HCEC 1CT (cell line): ENCODE measurements at regions not wholly inside any gene's neighbourhood (a gene's known extent, or its start where the extent isn't known, plus 50 kb on each side); places are given as distances from the start of the nearest gene placed in this dataset.
A peak's percentile ranks its signal among the peaks of the same experiment; 100 is the strongest.

Experiments
- DNase-seq: peaks from one replicate; pipeline ENCODE4 v3.0.0-alpha.2; 2017

DNA sequence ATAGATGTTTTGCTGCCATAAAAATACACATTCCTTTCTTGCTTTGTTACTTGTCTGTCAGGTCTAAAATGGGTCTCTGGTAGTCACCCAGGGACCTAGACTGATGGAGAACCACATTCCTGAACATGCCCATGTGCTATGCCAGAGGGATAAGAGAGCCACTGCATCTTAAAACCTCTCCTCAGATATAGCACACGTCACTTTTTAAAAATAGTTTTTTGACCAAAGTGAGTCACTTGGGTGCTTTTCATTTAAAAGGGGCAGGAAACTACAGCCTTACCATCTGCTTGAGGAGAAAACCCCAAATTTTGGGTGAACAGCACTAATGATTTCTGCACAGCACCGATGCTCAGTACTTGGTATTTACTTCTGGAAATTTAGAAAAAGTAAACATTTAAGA lies 197.8 kb downstream of the OGFRL1 start:
- DNase-seq, result peak; percentile 65

DNA sequence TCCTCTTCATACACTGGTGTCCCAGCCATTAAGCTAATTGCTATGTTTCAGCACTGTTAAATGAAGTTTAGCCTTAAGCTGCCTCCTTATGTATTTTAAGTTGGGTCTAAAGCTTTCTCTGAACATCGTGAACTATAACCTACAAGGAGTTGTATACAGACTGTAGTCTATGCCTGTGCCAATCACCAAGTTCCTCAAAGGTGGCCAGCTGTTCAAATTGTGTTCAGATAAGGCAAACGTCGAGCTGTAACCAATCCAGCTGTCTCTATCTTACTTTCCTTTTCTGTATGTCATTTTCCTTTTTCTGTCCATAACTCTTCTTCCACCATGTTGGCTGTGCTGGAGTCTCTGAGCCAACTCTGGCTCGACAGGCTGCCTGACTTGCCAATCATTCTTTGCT lies 199.6 kb downstream of the OGFRL1 start:
- DNase-seq, result no peak

DNA sequence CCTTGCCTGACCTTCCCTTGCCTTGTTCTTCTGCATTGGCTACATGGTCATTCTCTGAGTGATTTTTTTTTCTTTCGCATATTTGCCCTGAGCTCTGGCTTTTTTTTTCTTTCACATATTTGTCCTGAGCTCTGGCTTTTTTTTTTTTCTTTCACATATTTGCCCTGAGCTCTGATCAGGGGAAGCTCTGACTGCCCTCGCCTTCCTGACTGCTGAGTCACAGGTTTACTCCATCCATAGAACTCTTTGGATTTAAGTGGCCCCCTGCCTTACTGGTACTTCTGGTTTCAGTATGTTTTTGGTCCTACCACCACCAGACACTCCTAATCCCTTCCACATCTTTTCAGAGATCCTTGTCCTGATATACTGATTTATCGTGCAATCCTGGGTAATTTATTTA lies 201.1 kb downstream of the OGFRL1 start:
- peak; percentile 93 for DNase-seq

DNA sequence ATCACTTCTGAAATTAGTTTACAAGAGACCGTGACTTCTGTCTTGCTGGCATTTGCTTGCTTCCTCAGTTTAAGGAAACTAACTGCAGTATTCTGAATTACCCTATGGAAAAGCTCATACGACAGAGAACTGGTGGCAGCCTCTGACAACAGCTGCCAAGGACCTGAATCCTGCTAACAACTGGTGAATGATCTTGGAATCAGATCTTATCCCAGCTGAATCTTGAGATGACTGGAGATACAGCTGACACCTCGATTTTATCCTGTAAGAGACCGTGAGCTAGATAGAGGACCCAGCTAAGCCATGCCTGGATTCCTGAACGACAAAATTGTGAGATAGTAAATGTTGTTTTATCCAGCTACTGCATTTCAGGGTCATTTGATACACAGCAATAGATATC lies 202.3 kb downstream of the OGFRL1 start:
- DNase-seq, result no peak

DNA sequence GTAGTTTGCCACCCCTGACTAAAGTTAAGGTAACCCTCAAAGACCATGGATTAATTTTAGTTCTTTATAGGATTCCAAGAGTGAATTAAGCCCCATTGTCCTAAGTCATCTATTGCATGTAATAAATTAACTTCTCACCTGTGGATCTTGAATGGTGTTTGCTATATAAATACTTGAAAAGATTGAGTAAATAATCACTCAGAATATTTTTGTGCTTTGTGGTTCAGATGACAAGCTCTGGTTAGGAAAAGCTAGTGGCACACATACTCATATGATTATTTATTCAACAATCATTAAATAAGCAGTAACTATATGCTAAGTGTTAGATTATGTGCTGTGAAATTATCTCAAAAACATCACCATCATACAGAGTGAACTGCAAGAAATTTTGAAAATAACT lies 203.2 kb downstream of the OGFRL1 start:
- no peak for DNase-seq

DNA sequence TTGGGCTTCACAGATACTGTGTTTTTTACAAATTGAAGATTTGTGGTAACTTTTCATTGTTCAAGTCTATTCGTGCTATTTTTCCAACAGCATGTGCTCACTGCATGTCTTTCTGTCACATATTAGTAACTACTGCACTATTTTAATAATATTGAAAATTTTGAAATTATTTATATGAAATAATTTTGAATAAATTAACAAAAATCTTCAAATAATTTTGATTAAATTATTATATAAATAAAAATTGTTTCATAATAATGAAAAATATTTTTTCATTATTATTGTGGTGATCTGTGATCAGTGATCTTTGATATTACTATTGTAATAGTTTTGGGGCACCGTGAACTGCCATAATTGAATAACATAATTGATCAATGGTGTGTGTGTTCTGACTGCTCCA lies 204.1 kb downstream of the OGFRL1 start:
- DNase-seq, result no peak

DNA sequence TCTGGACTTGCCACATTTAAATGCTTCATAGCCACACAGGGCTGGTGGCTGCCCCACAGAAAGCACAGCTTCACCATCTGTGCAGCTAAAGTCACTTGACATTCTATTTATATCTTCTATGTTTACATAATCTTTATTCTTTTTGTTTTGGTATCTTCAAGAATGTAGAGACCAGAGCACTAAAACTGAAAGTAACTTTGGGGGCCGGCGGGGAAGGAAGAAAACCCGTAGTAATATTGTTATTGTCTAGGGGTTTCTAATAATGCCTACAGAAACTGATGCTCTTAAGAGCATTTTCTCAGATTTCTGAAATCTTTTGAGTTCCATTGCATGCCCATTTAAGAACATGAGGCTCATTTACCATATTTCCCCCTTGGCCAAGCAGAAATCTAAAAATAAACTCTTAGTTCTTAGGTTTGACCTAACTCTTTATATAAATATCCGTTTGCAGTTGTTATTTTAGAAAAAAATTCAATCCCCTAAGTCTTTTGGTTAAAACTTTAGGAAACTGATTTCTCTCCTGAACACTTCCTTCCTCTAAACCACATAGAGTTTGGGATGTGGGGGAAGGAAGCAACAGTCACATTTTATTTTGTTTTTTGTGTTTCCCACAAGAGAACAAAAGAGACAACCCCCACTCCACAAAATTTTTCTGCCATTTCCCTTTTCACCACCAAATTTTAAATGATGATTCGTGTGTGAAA lies 207.6 kb downstream of the OGFRL1 start:
- peak; percentile 65 for DNase-seq

DNA sequence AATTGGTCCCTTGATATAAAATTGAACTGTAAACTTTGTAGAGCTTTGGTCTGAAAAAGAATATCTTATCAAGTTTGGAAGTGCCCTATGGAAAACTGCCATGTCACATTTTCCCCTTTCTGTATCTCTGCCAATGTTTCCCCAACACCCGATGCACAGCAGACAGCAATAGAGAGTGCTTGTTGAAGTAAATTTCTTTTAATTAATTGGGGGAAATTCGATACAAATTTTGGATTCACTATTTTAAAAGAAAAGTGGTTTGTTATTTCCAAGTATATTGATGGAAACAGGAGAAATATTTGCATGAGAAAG lies 208.1 kb downstream of the OGFRL1 start:
- no peak for DNase-seq

DNA sequence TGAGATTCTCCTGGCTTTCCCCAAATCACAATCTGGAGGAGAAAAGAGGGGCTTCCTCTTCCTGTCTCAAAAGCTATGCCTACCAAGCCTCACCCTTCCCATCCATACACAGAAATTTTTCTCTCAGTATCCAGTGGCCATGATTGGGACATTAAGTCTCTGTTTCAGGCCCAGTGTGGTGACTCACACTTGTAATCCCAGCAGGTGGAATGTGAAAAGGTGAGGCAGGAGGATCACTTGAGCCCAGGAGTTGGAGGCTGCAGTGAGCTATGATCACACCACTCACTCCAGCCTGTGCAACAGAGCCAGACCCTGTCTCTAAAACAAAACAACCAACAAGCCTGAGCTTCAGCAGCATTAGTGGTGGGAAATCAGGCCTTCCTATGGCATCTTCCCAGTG lies 210.0 kb downstream of the OGFRL1 start:
- DNase-seq, result no peak

DNA sequence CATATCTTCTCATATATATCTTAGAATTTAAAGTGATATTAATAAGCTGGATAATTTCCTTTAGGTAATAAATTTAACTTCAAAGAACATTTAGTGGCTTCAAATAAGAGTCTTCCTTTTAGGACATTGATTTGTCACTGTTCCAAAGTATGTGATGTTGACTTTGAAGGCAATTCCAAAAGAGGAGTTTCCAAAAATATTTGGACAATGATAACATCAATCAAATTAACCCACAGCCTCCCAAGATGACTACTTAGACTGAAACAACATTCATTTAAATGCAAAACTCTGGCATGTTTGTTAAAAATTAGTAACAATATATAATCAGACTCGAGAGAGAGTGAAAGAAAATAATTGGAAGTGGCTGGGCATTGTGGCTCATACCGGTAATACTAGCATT lies 211.1 kb downstream of the OGFRL1 start:
- no peak for DNase-seq

DNA sequence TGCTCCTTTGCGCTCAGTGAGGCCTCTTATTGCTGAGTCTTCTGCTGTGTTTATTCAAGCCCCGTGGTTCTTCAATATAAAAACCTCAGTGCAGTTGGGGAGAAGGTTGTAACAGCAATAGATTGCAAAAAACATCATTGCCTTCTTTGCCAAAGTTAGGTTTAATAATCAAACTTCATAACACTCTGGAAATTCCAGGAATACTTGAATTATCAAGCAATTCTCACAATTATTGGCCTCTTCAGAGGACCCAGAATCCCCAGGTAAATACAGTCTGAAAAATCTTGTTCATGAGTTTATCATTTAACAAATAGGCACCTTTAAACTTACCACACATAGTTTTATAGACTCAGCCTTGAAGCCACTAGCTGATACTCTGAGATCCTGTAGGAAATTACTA lies 213.6 kb downstream of the OGFRL1 start:
- no peak for DNase-seq

DNA sequence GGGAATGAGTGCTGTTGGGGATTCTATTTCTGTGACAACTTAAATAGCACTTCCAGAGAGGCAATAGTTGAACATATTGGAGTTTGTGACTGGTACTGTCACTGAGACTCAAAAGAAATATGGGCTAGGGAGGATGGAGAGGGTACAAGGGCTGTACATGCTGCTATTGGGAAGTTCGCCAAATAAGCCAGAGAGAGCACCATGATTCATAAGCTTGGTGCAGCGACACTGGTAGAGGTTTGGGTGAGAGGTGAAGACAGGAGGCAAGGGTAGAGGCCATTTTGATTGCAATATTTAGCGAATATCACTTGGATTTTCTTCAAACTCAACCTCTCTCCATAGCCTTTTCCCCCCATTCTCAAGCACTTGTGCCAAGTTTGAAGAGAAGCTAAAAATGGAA lies 214.3 kb downstream of the OGFRL1 start:
- DNase-seq, result no peak

DNA sequence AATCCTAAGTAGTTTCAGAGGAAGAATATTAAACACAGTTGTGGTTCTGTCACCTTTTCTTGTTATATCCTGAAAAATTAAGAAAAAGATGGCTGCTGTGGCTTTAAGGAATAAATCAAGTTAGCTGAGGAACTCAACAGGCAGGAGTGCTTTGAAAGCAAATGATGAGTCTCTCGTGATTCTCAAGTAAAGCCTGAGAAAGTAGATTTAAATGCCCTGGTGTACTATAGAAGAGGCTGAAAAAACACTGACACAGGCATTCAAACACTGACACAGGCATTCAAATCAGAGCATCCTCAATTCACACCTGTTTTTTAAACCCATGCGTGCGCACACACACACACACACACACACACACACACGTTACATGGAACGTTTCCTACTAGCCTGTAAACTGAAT lies 218.6 kb downstream of the OGFRL1 start:
- DNase-seq, result no peak

DNA sequence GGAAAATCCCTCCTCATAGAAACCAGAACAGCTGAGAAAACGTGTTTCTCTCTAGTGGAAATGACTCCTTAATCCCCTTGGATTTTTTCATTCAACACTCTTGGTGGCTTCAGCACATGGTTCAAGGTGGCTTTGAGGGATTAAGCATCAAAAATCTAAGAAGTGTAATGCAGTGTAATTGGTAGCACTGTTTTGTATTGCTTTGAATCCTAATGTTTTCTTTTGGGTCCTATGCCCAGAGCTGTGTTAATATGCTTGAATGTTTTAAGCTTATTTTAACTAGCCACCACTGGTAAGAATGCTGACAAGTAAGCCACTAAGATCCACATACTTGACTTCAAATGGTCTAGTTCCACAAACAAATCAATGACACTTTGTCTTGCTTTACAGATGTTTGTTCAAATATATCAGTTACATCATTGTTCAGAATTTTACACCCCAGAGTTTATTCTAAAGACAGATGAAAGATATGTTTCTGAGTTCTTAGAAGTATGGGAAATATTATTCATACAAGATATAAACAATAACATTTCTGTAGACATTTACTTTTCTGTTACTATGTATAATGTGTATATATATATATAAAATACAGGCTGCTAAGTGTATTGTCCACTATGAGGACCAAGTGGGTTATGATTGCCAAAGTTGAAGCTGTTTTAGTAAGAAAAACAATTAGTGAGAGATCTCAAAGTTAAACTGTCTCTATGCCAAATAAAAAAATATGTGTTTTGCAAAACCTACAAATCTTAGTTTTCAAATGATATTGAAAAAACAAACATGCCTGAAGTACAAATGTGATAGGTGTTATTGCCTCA lies 220.8 kb downstream of the OGFRL1 start:
- peak; percentile 41 for DNase-seq

DNA sequence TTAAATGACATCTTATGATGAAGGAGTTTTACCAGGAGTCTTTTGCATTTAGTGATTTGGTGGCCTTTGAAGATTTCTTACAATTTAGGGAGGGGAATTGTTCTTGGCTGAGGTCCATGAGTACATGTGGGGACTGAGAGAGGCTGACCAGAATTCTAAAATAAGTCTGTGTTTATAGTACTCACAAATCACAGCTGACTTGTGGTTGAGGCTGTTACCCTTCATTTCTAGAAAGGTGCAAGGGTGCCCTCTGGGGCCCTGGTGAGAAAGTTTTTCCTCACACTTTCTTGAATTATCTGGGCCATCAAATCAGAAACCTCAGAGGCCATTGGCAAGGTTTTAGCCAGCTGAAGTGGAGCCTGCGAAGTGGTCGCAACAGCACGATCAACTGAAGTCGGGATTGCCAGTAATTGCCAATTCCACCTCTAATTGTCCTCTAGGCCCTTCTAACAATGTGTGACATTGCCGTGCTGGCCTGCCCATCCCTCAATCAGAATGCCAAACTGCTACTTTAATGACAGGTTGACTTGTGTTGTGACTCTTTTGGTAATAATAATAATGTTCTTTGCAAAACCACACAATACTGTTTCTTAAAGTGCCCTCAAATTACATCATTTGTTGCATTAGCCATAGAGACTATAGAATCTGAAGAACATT lies 221.6 kb downstream of the OGFRL1 start:
- DNase-seq, result peak; percentile 87

DNA sequence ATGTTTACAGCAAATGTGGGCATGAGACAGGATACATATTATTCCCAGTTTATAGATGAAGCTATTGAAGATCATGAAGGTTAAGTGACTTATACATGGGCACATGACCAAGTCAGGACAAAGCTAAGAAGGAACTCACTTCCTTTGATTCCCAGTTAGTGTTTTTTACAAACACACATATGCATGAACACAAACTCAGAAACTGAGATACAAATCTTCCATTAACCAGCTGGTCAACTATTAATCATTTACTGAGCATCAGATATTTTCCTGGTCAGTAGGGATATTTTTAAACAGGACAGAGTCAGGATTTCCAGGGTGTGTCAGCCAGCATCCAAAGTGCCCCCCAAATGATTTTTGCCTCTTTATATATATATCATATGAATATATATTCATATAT lies 222.2 kb downstream of the OGFRL1 start:
- peak; percentile 29 for DNase-seq

DNA sequence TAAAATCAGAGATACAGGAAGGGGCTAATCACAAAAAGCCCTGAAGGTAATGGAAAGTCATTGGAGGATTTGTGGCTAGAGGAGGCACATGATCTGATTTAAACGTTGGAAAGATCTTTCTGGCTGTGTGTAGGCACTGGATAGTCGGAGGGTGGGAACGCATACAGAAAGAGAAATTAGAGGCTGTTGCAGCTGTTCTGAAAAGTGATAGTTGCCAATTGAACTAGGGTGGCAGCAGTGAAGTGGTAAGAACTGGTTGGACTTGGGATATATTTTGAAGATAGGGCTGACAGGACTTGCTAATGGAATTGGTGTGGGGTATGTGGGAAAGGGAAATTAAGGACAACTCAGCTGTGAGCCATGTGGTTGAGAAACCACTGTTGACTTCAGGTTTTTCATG lies 223.6 kb downstream of the OGFRL1 start:
- DNase-seq, result no peak

DNA sequence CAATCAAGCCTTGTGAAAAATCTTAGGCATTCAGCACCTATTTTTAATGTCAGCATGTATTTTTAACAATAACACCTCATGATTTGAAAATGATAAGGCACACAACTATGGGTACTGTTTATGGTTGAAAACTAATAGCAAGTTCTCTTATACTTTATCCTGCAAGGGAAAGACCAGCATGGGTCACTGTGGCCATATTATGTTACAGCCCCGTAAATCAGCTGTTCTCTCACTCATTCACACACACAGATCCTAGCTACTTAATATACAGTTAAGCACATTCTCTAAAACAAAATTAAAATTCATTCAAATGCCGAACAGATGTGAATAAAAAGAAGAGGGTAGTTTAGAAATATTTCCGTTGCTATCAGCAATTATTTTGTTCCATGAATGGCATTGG lies 224.4 kb downstream of the OGFRL1 start:
- no peak for DNase-seq

DNA sequence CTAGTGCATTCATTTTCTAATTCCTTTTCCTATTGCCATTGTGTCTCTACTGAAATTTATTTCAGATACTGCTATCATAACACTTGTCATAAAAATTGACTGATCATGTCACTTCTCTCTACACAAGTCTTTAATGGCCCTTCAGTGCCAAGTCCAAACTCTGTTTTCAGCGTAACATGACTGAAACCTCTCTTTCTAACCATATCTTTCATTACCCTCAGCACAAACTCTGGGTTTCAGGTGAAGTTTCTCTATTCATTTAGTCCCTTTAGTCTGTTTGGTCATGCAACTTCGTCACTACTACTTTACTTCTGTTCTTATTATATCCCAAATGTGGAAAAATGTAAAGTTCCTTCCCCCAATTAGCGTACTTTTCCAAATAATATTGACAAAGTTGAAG lies 234.9 kb downstream of the OGFRL1 start:
- DNase-seq, result no peak

DNA sequence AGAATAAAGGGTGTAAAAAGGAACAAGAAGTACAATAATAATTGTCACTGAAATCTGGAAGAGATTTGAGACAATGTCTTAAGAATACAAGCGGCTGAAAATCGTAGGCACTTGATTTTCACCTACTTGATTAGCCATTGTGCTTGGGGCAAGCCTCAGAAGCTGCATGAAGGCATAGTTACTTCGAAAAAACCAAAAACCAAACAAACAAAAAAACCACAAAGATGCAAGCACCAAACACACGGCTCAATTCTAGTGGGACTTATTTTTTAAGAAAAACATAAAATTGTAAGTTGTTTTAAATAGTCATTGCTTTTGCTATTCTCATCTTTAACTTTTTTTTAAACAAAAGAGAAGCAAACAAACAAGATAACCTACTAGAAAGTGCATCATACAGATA lies 235.6 kb downstream of the OGFRL1 start:
- no peak for DNase-seq

DNA sequence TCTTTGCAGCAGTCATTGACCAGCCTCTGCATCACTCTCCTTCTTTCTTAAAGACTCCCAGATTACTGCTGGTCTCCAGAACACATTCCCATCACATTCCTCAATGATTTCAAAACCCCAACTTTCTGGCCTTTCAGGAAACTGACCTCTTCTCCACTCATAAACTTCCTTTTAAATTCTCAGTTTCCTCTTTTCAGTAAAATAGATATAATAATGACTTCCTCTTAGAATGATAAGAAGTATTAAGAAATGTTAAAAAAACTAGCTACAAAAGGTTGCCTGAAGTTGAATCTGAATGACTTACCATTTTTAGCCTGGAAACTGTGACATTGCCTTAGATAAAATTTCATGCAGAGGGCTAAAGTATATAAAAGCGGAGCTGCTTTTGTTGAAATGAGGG lies 239.3 kb downstream of the OGFRL1 start:
- no peak for DNase-seq

DNA sequence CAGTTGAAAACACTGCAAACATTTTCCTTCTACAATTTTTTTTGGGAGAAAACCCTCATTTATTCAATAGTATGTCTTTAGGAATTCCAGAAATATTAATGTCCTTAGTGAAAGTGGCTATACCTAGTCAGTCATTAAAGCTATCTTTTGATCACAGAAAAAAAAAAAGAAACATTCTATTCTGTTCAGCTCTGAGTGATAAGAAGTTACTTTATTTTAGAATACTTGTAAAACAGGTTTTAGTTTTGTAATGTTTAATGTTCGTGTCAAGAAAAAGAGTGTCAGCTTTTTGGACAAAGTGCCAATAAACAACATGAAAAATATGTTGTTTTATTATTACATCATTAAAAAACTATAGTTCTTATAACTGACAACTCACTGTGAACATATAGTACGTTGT lies 240.4 kb downstream of the OGFRL1 start:
- DNase-seq, result no peak

DNA sequence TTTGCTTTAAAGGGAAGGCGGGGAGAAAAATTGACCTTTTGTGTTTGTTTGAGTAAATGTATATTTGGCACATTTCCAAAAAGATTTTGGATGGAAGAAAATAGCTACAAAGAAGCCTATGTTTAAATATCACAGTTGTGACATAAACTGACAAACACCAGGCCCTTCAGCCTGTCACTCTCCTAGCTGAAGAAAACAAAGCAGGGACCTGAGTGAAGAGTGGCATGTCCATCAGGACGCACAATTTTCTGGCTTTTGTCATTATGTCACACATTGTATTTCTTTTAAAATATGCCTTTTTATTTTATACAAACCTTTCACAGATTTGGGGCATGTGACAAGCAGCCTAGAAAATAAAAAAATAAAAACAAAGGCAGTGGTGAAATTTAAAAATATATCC lies 241.2 kb downstream of the OGFRL1 start:
- no peak for DNase-seq

DNA sequence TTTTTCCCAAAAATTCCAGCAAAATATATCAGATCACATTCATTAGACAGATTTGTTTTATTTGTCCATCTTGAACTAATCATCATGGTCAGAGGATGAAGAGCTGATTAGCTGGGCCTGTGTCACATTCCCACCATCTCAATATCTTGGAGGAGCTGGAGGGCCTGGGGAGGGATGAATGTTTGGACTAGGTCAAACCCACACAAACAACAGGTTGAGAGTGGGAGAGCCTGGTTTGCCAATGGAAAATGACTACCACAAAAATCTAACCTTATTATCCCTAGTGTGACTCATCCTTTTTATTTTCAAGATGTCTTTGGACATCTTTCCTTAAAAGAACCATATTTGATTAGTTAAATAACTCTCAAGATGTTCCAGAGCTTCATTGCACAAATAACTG lies 242.4 kb downstream of the OGFRL1 start:
- DNase-seq, result peak; percentile 23
